GM12878 (cell line): ENCODE measurements at regions not wholly inside any gene's neighbourhood (a gene's known extent, or its start where the extent isn't known, plus 50 kb on each side); places are given as distances from the start of the nearest gene placed in this dataset.

Experiments used
- ATAC-seq: fragments of 200-7000 bp; cut with Tn5 transposase; 3 replicates; pipeline ENCODE4 v1.9.1; 2020; ENCODE audit warnings: mild to moderate bottlenecking, moderate library complexity
- BruUV-seq: library from RNA; stranded (reverse); fragments of 400-500 nt; replicated peaks from 2 replicates; lab custom pipeline; 2021; lab: Mats Ljungman, UMichigan
- CTCF ChIA-PET: fragments of 300-600 bp; sonication (Branson Sonifier 250); formaldehyde crosslinking; extraction: SDS; loops from one replicate; lab custom pipeline; 2021; ENCODE audit warnings: inconsistent platforms; lab: Yijun Ruan, JAX
- POLR2A ChIA-PET: fragments of 350-600 bp; formaldehyde crosslinking; extraction: SDS; loops from one replicate; lab custom pipeline; 2021; ENCODE audit warnings: inconsistent platforms; lab: Charles Lee
- RAD21 ChIA-PET: fragments of 300-600 bp; sonication (Branson Sonifier 250); formaldehyde crosslinking; loops from one replicate; lab custom pipeline; 2023; ENCODE audit warnings: antibody characterized with exemption; ENCODE audit not compliant: unreplicated experiment; lab: Charles Lee
- SMC1A ChIA-PET: fragments of 300-600 bp; sonication (Branson Sonifier 250); formaldehyde crosslinking; loops from one replicate; lab custom pipeline; 2023; ENCODE audit not compliant: unreplicated experiment, uncharacterized antibody; lab: Charles Lee
- DNase-seq: peaks from one replicate; pipeline ENCODE4 v3.0.0-alpha.2; 2011; ENCODE audit warnings: low read depth, low spot score
- FAIRE-seq: peaks from 3 replicates; lab custom pipeline; 2011; peaks lifted over from hg19 to GRCh38; lab: Jason Lieb, UNC
- H2AFZ ChIP-seq: 2 replicates; pipeline ENCODE4 v1.6.0; 2011; ENCODE audit warnings: low read depth, low read length, control low read depth; ENCODE audit not compliant: control insufficient read depth
- H3K27ac ChIP-seq: 2 replicates; pipeline ENCODE4 v1.5.1; 2011; ENCODE audit warnings: control low read depth; ENCODE audit not compliant: control insufficient read depth, insufficient read depth
- H3K27me3 ChIP-seq, 2 experiments: replicated peaks in 1 of 2; 2 replicates each; pipeline versions ENCODE4 v1.6.0 to v1.6.1; 2011; ENCODE audit warnings: low read length in 1 of 2; ENCODE audit not compliant: control insufficient read depth in 2 of 2, insufficient read depth in 2 of 2
- H3K36me3 ChIP-seq, 2 experiments: 2 replicates each; pipeline ENCODE4 v1.5.1; 2011; ENCODE audit warnings: low read length in 1 of 2; ENCODE audit not compliant: control insufficient read depth in 2 of 2, insufficient read depth in 2 of 2
- H3K4me1 ChIP-seq: 2 replicates; pipeline ENCODE4 v1.6.1; 2011; ENCODE audit warnings: mild to moderate bottlenecking, low read length, moderate library complexity, mixed read lengths; ENCODE audit not compliant: control insufficient read depth, insufficient read depth
- H3K4me2 ChIP-seq: 2 replicates; pipeline ENCODE4 v1.6.0; 2011; ENCODE audit warnings: control low read depth; ENCODE audit not compliant: control insufficient read depth, insufficient read depth
- H3K4me3 ChIP-seq: fragments of 200-600 bp; sonication (generic); 2 replicates; pipeline ENCODE4 v1.5.1; 2016
- H3K79me2 ChIP-seq: 2 replicates; pipeline ENCODE4 v1.6.0; 2011; ENCODE audit warnings: low read length; ENCODE audit not compliant: control insufficient read depth, insufficient read depth
- H3K9ac ChIP-seq: 2 replicates; pipeline ENCODE4 v1.8.0; 2011; ENCODE audit warnings: low read length, control low read depth, mixed read lengths; ENCODE audit not compliant: control insufficient read depth, insufficient read depth
- H3K9me3 ChIP-seq: replicated peaks from 3 replicates; pipeline ENCODE4 v1.5.1; 2011; ENCODE audit warnings: mild to moderate bottlenecking, low read length; ENCODE audit not compliant: control insufficient read depth, insufficient read depth
- H4K20me1 ChIP-seq: 2 replicates; pipeline ENCODE4 v1.6.0; 2011; ENCODE audit not compliant: control insufficient read depth, insufficient read depth
- BRCA1 ChIP-seq: IDR thresholded peaks from 2 replicates; pipeline ENCODE4 v1.6.1; 2011; ENCODE audit warnings: low read depth, low read length, improper control_type of control experiment
- GABPA ChIP-seq: IDR thresholded peaks from 2 replicates; pipeline ENCODE4 v1.6.1; 2014; ENCODE audit warnings: antibody characterized with exemption, low read depth, mild to moderate bottlenecking, inconsistent platforms
- HCFC1 ChIP-seq: fragments of 150-350 bp; IDR thresholded peaks from 2 replicates; pipeline ENCODE4 v1.6.1; 2014; ENCODE audit warnings: low read length
- HDAC2 ChIP-seq: fragments of 200-600 bp; sonication (generic); IDR thresholded peaks from 2 replicates; pipeline ENCODE4 v1.6.1; 2017
- MAX ChIP-seq: IDR thresholded peaks from 2 replicates; pipeline ENCODE4 v1.6.1; 2012; ENCODE audit warnings: low read depth, low read length, improper control_type of control experiment
- MTA2 ChIP-seq: fragments of 450-650 bp; IDR thresholded peaks from 2 replicates; pipeline ENCODE4 v1.6.1; 2016; ENCODE audit warnings: low read depth, mild to moderate bottlenecking, moderate library complexity
- MTA3 ChIP-seq: IDR thresholded peaks from 2 replicates; pipeline ENCODE4 v1.6.1; 2012; ENCODE audit warnings: low read length, inconsistent platforms, borderline replicate concordance
- POLR2AphosphoS2 ChIP-seq: IDR thresholded peaks from 2 replicates; pipeline ENCODE4 v1.6.1; 2011; ENCODE audit warnings: low read depth, mild to moderate bottlenecking, low read length, improper control_type of control experiment, moderate library complexity
- POU2F2 ChIP-seq: IDR thresholded peaks from 3 replicates; pipeline ENCODE4 v1.6.1; 2011; ENCODE audit warnings: low read depth, mild to moderate bottlenecking, low read length, borderline replicate concordance
- RELA ChIP-seq: fragments of 450-650 bp; IDR thresholded peaks from 2 replicates; pipeline ENCODE4 v1.8.0; 2014; ENCODE audit warnings: borderline replicate concordance; ENCODE audit not compliant: partially characterized antibody
- SREBF1 ChIP-seq: IDR thresholded peaks from 2 replicates; pipeline ENCODE4 v1.6.1; 2012; ENCODE audit warnings: mild to moderate bottlenecking, low read length
- TBL1XR1 ChIP-seq: IDR thresholded peaks from 2 replicates; pipeline ENCODE4 v1.6.1; 2012; ENCODE audit warnings: low read depth, low read length, improper control_type of control experiment
- ZSCAN29 ChIP-seq: fragments of 450-650 bp; IDR thresholded peaks from 2 replicates; pipeline ENCODE4 v1.6.1; 2017; ENCODE audit warnings: mild to moderate bottlenecking, moderate library complexity
- WGBS: methylation state at CpG from one replicate; pipeline ENCODE4 v1.1.6; 2016; ENCODE audit warnings: low lambda C conversion rate; ENCODE audit not compliant: insufficient replicate concordance, insufficient coverage; ENCODE audit errors: missing lambda C conversion rate; 5-methylcytosine and 5-hydroxymethylcytosine counted together
- in situ Hi-C: fragments of 300-500 bp; cut with MboI; formaldehyde crosslinking; loops from 9 replicates; pipeline ENCODE4 v1.14.3; 2018; ENCODE audit warnings: mixed read lengths
- intact Hi-C: fragments of 100-400 bp; cut with micrococcal nuclease; formaldehyde crosslinking; loops from one replicate; pipeline ENCODE4 v1.14.2; 2022; ENCODE audit not compliant: unreplicated experiment

GRCh38 chr11:92167571-92167970 lies 57.0 kb upstream of the FAT3 start:
- in situ Hi-C loops (no loop called here), intact Hi-C loops (no loop called here)
- SMC1A ChIA-PET = no interaction called here
- Histone ChIP-seq H3K36me3 (no peaks in the 10 kb centered on the region), H3K4me2 (no peak overlapping the region), H4K20me1 (no peaks in the 10 kb centered on the region), H3K4me3 (no peak overlapping the region), H2AFZ (no peak overlapping the region), H3K27ac (no peak overlapping the region), H3K4me1 (no peaks in the 10 kb centered on the region), H3K9ac (no peak overlapping the region), H3K27me3 (no peaks in the 10 kb centered on the region), H3K9me3 (no peaks in the 10 kb centered on the region), H3K79me2 (no peaks in the 10 kb centered on the region)
- RAD21 ChIA-PET = no interaction called here
- DNase-seq (no peak), FAIRE-seq (no peak), ATAC-seq (no peak)
- TF ChIP-seq SREBF1 (no peak), HCFC1 (no peak), TBL1XR1 (no peak), POU2F2 (no peak), ZSCAN29 (no peak), RELA (no peak), GABPA (no peak), HDAC2 (no peak), POLR2AphosphoS2 (no peak), MTA2 (no peak), MTA3 (no peak), BRCA1 (no peak), MAX (no peak)
- POLR2A ChIA-PET = no interaction called here
- 55% methylated on average over 4 of the region's 4 CpGs for WGBS
- no TSS peak for BruUV-seq
- CTCF ChIA-PET = interaction anchor here (0.9 kb wide), 1 partner anchor 14 kb away, joined by 4 read pairs; no protein-coding TSS in a partner anchor
